Psoas muscle (tissue), 7 donors: ENCODE measurements at regions not wholly inside any gene's neighbourhood (a gene's known extent, or its start where the extent isn't known, plus 50 kb on each side); places are given as distances from the start of the nearest gene placed in this dataset.

Source experiments
- ATAC-seq, 4 donors: fragments of 200-7000 bp; cut with Tn5 transposase; one replicate each; pipeline ENCODE4 v1.9.1; 2020; ENCODE audit warnings: moderate library complexity in 3 of 4, mild to moderate bottlenecking in 2 of 4
- DNase-seq, 2 donors: peaks; one replicate each; pipeline ENCODE4 v3.0.0-alpha.2; 2020
- H3K27ac ChIP-seq: fragments of 200-600 bp; one replicate; pipeline ENCODE4 v1.8.0; 2022
- H3K27me3 ChIP-seq, 3 donors: fragments of 200-600 bp in 1 of 3; one replicate each; pipeline versions ENCODE4 v1.6.1 to v1.8.0; 2013 to 2022; ENCODE audit warnings: low read length in 2 of 3, mild to moderate bottlenecking in 2 of 3, moderate library complexity in 1 of 3; ENCODE audit not compliant: insufficient read depth in 3 of 3
- H3K36me3 ChIP-seq, 2 donors: fragments of 200-600 bp in 1 of 2; one replicate each; pipeline versions ENCODE4 v1.6.1 to v1.8.0; 2013 to 2022; ENCODE audit warnings: low read depth in 1 of 2, mild to moderate bottlenecking in 1 of 2, moderate library complexity in 1 of 2; ENCODE audit not compliant: insufficient read depth in 1 of 2
- H3K4me1 ChIP-seq: fragments of 200-600 bp; one replicate; pipeline ENCODE4 v1.8.0; 2022
- H3K4me3 ChIP-seq: fragments of 200-600 bp; one replicate; pipeline ENCODE4 v1.8.0; 2022; ENCODE audit warnings: mild to moderate bottlenecking
- H3K9me3 ChIP-seq: fragments of 200-600 bp; one replicate; pipeline ENCODE4 v1.8.0; 2022
- WGBS, 3 donors: extraction: QIAGEN DNeasy Blood & Tissue Kit; methylation state at CpG; one replicate each; pipeline versions ENCODE4 v1.1.6 to v1.1.7; 2013; 5-methylcytosine and 5-hydroxymethylcytosine counted together
- intact Hi-C, 2 donors: fragments of 100-400 bp; cut with DNase I; formaldehyde crosslinking; loops; one replicate each; pipeline versions ENCODE4 v1.11.0 to v1.14.2; 2022
- TF ChIP-seq, protein P1 (sequence below): fragments of 200-600 bp; IDR thresholded peaks from one replicate; pipeline ENCODE4 v1.8.0; 2022; ENCODE audit warnings: antibody characterized with exemption
- donor health status: healthy with polysubstance abuse.
- donor health status: DM: no; HTN: no; CAD: no; lungs with moderate emphysema.
- donor health status: Bipolar disorder and iron deficiency.
- donor health status: healthy.
- donor health status: DM: yes; HTN: yes; CAD: no.
- donor health status: DM: no; HTN: no; CAD: no.
- donor health status: DM: yes; HTN: yes; CAD: no.

DNA sequence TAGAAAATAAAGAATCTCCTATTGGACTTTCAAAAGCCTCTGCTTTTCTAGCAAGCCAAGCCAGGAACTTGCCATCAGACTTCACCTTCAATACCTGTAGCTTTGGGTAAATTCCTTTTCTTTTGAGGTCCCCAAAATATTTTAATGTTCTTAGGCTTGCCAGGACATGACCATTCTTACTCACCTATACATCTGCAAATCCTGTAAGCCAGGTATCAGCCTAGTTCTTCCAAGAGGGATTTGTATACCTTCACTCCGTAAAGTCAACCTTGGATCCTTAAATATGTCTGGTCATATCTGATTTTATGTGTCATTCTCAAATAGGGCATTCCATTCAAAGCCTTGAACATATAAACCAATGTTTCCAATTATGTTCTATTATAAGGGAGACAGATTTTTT, 210.6 kb upstream of the CELF2 start:
- intact Hi-C loops = no loop called here
- no peaks in the 10 kb centered on the region for H3K4me1 ChIP-seq
- no peaks in the 10 kb centered on the region for H3K36me3 ChIP-seq
- H3K27ac ChIP-seq = no peak overlapping the region
- ATAC-seq (no peak), DNase-seq (no peak)
- no peak overlapping the region for H3K4me3 ChIP-seq
- TF ChIP-seq, protein P1, sequence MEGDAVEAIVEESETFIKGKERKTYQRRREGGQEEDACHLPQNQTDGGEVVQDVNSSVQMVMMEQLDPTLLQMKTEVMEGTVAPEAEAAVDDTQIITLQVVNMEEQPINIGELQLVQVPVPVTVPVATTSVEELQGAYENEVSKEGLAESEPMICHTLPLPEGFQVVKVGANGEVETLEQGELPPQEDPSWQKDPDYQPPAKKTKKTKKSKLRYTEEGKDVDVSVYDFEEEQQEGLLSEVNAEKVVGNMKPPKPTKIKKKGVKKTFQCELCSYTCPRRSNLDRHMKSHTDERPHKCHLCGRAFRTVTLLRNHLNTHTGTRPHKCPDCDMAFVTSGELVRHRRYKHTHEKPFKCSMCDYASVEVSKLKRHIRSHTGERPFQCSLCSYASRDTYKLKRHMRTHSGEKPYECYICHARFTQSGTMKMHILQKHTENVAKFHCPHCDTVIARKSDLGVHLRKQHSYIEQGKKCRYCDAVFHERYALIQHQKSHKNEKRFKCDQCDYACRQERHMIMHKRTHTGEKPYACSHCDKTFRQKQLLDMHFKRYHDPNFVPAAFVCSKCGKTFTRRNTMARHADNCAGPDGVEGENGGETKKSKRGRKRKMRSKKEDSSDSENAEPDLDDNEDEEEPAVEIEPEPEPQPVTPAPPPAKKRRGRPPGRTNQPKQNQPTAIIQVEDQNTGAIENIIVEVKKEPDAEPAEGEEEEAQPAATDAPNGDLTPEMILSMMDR = no peak
- H3K27me3 ChIP-seq = no peaks in the 10 kb centered on the region
- WGBS, 3 donors = 94 to 100% (median 97%) methylated on average over 1 of the region's 1 CpG
- H3K9me3 ChIP-seq = no peaks in the 10 kb centered on the region

DNA sequence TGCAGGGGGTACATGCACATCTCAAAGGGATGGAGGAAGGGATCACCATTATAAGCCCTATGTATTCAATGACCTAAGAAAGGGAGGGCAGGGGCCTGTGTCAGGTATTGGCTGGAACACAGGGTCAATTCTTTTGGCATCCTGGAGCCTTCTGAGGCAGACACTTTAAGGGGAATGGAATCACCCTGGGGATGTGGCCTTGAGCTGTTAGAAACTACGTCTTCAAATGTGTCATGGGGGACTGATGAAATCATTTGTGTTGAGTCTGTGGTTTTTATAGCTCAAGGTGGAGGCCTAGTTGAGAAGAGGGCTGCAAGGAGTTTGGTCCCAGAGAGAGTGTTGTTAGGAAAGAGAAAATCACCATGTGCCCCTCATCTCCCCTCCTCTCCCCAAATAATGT, 206.1 kb upstream of the CELF2 start:
- Histone ChIP-seq H3K27me3 (no peaks in the 10 kb centered on the region), H3K4me3 (no peak overlapping the region), H3K4me1 (no peaks in the 10 kb centered on the region), H3K27ac (no peak overlapping the region), H3K9me3 (no peaks in the 10 kb centered on the region), H3K36me3 (no peaks in the 10 kb centered on the region)
- TF ChIP-seq, protein P1 = no peak
- intact Hi-C loops = no loop called here
- 72 to 82% (median 81%) methylated on average over 1 of the region's 1 CpG for WGBS, 3 donors
- DNase-seq (no peak), ATAC-seq (no peak)

DNA sequence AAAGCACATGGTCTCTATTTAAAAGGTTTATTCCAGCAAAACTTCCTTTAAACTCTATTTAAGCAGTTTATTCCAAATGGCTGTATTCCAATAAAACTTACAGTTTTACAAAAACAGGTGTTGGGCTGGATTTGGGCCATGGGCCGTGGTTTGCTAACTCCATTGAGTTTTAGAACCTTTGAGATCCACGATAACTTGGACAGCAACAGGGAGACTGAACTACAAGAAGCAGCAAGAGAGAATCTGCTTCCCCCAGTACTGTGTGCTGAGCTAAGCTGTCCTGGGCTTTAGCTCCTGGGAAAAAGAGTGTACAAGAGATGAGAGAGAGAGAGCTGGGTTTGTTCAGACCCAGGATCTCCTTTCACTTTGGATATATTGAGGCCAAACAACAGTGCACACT, 204.0 kb upstream of the CELF2 start:
- intact Hi-C loops = no loop called here

DNA sequence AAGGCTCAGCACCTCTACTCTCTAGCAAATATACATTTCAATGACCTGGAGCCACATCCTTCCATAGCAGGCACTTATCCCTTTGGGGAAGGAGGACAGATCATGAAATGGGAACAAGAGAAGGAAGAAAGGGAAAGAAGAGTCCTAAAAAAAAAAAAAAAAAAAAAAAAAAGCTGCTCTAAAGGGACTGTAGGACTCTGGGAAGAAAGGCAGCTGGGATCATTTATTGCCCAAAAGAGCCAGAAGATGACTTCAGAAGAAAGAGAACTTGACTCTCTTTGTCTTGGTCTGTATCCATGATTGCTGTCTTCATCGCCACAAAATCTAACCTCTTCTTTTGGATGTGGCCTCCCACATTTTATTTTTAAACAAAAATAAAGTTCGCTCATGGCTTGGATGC, 203.6 kb upstream of the CELF2 start:
- ATAC-seq = no peak
- H3K27ac ChIP-seq = no peak overlapping the region

More for the DNA sequence above, 204.0 kb upstream of the CELF2 start:
- no peaks in the 10 kb centered on the region for H3K36me3 ChIP-seq
- H3K9me3 ChIP-seq = no peaks in the 10 kb centered on the region
- H3K27ac ChIP-seq = no peak overlapping the region
- no peak for ATAC-seq
- TF ChIP-seq, protein P1 = no peak
- no peaks in the 10 kb centered on the region for H3K27me3 ChIP-seq
- no peak overlapping the region for H3K4me3 ChIP-seq
- H3K4me1 ChIP-seq = no peaks in the 10 kb centered on the region
- 25 to 40% (median 26%) methylated on average over 2 of the region's 2 CpGs for WGBS, 3 donors
- DNase-seq = no peak

DNA sequence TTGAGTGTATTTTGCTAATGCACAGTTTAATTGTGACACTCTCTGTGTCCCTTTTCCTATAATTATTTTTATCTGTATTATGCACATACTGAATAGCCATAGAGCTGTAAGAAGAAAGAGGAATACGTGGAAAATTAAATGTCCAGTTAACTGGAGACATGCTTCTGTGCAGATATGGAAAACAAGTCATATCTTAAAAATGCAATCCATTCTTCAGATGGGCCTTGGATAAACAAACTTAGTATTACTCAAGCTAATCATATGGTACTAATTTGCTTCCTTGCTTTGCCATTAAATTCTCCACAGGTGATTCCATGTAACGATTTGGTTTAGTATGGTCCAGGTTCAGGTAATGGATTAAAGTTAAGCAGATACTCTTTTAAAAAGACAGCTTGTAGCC, 201.2 kb upstream of the CELF2 start:
- H3K9me3 ChIP-seq = no peaks in the 10 kb centered on the region
- ATAC-seq = no peak
- no peaks in the 10 kb centered on the region for H3K36me3 ChIP-seq
- no peak overlapping the region for H3K27ac ChIP-seq
- H3K27me3 ChIP-seq = no peaks in the 10 kb centered on the region
- TF ChIP-seq, protein P1 = no peak
- 84 to 88% (median 84%) methylated on average over 2 of the region's 2 CpGs for WGBS, 3 donors
- intact Hi-C loops = no loop called here
- no peak overlapping the region for H3K4me3 ChIP-seq
- H3K4me1 ChIP-seq = no peaks in the 10 kb centered on the region
- no peak for DNase-seq

More for the DNA sequence above, 203.6 kb upstream of the CELF2 start:
- no peaks in the 10 kb centered on the region for H3K4me1 ChIP-seq
- no peak for DNase-seq
- intact Hi-C loops = no loop called here
- no peak overlapping the region for H3K4me3 ChIP-seq
- WGBS, 3 donors = 86 to 96% (median 86%) methylated on average over 2 of the region's 2 CpGs
- TF ChIP-seq, protein P1 = no peak
- no peaks in the 10 kb centered on the region for H3K9me3 ChIP-seq
- no peaks in the 10 kb centered on the region for H3K36me3 ChIP-seq
- H3K27me3 ChIP-seq = no peaks in the 10 kb centered on the region
